Limb (tissue), 2 donors: ENCODE measurements at regions not wholly inside any gene's neighbourhood (a gene's known extent, or its start where the extent isn't known, plus 50 kb on each side); places are given as distances from the start of the nearest gene placed in this dataset.

ENCODE experiments used
- DNase-seq, 2 donors: peaks; one replicate each; pipeline ENCODE4 v3.0.0-alpha.2; 2016; ENCODE audit errors: extremely low spot score in 2 of 2

GRCh38 chr1:181424786-181425403 is 58.4 kb upstream of the CACNA1E start:
- peak; percentile 73 to 86 for DNase-seq

GRCh38 chr1:181425566-181425965 is 57.8 kb upstream of the CACNA1E start:
- DNase-seq: no peak

GRCh38 chr1:181429462-181429861 is 53.9 kb upstream of the CACNA1E start:
- DNase-seq: no peak

GRCh38 chr1:181430015-181430885 is 53.1 kb upstream of the CACNA1E start:
- peak in 1 of 2 donors; percentile 7 for DNase-seq
